Neural progenitor cell (in vitro differentiated cells): ENCODE measurements at regions not wholly inside any gene's neighbourhood (a gene's known extent, or its start where the extent isn't known, plus 50 kb on each side); places are given as distances from the start of the nearest gene placed in this dataset.

Source experiments
- DNase-seq: peaks from one replicate; pipeline ENCODE4 v3.0.0-alpha.2; 2016; ENCODE audit warnings: low spot score
- H2AFZ ChIP-seq: fragments of 200-600 bp; sonication (generic); replicated peaks from 2 replicates; pipeline ENCODE4 v1.6.1; 2016; ENCODE audit warnings: antibody characterized with exemption
- H3F3A ChIP-seq: fragments of 200-600 bp; sonication (generic); 2 replicates; pipeline ENCODE4 v1.6.1; 2016; ENCODE audit warnings: antibody characterized with exemption, low read depth
- H3K27ac ChIP-seq: fragments of 200-600 bp; sonication (generic); 2 replicates; pipeline ENCODE4 v1.5.1; 2016; ENCODE audit warnings: mild to moderate bottlenecking
- H3K27me3 ChIP-seq: fragments of 200-600 bp; sonication (generic); 2 replicates; pipeline ENCODE4 v1.6.1; 2016; ENCODE audit warnings: mild to moderate bottlenecking, moderate library complexity
- H3K36me3 ChIP-seq: fragments of 200-600 bp; sonication (generic); 2 replicates; pipeline ENCODE4 v1.5.1; 2016
- H3K4me1 ChIP-seq: fragments of 200-600 bp; sonication (generic); 2 replicates; pipeline ENCODE4 v1.6.1; 2016; ENCODE audit warnings: mixed run types
- H3K4me2 ChIP-seq: fragments of 200-600 bp; sonication (generic); 2 replicates; pipeline ENCODE4 v1.6.1; 2016
- H3K4me3 ChIP-seq: fragments of 200-600 bp; sonication (generic); 2 replicates; pipeline ENCODE4 v1.5.1; 2016
- H3K79me2 ChIP-seq: fragments of 200-600 bp; sonication (generic); 2 replicates; pipeline ENCODE4 v1.6.1; 2016; ENCODE audit warnings: low read depth
- H3K9ac ChIP-seq: fragments of 200-600 bp; sonication (generic); 2 replicates; pipeline ENCODE4 v1.6.1; 2016
- H3K9me3 ChIP-seq: fragments of 200-600 bp; sonication (generic); 2 replicates; pipeline ENCODE4 v1.5.1; 2016; ENCODE audit warnings: low read depth
- H4K20me1 ChIP-seq: fragments of 200-600 bp; sonication (generic); 2 replicates; pipeline ENCODE4 v1.6.1; 2016; ENCODE audit warnings: low read depth
- H3K27ac Mint-ChIP-seq: 3 replicates; pipeline ENCODE4 v1.8.0; 2021; ENCODE audit warnings: mixed read lengths
- H3K27me3 Mint-ChIP-seq: 2 replicates; pipeline ENCODE4 v1.8.0; 2022; ENCODE audit warnings: low read depth, mild to moderate bottlenecking, inconsistent platforms, moderate library complexity, mixed read lengths; ENCODE audit not compliant: insufficient read depth
- H3K36me3 Mint-ChIP-seq: 3 replicates; pipeline ENCODE4 v1.8.0; 2021; ENCODE audit warnings: mixed read lengths
- H3K4me1 Mint-ChIP-seq: 3 replicates; pipeline ENCODE4 v1.8.0; 2021; ENCODE audit warnings: mixed read lengths
- H3K4me3 Mint-ChIP-seq: 3 replicates; pipeline ENCODE4 v1.8.0; 2021; ENCODE audit warnings: mild to moderate bottlenecking, moderate library complexity, mixed read lengths
- H3K9me3 Mint-ChIP-seq: 3 replicates; pipeline ENCODE4 v1.8.0; 2020; ENCODE audit warnings: mixed read lengths
- EZH2 ChIP-seq: fragments of 200-600 bp; sonication (generic); IDR thresholded peaks from 2 replicates; pipeline ENCODE4 v1.6.1; 2017; ENCODE audit warnings: antibody characterized with exemption, mild to moderate bottlenecking, moderate library complexity
- EZH2phosphoT487 ChIP-seq: fragments of 200-600 bp; sonication (generic); IDR thresholded peaks from 2 replicates; pipeline ENCODE4 v1.6.1; 2017; ENCODE audit warnings: antibody characterized with exemption
- TF ChIP-seq, protein P1 (sequence below): fragments of 200-600 bp; sonication (generic); IDR thresholded peaks from 2 replicates; pipeline ENCODE4 v1.5.1; 2017; ENCODE audit warnings: antibody characterized with exemption, mild to moderate bottlenecking

DNA sequence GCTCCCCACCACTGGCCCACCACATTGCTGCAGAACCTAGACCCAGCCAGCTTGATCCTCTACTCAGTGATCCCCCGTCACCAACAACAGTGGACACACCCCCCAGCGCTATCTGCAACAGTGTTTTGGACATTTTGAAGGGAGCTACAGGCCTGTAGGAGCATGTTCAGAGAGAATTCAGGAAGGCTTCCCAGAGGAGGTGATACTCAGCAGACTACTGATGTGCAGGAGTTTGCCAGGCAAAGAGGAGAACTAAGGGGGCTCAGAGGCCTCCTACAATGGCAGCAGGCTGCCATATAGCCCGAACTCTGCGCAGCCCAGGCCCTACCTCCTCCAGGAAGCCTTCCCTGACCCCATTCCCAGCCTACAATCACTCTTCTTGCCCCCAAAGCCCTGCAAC lies 70.0 kb downstream of the SYNE3 start:
- H3K79me2 ChIP-seq, result no peaks in the 10 kb centered on the region
- no peak for TF ChIP-seq EZH2phosphoT487
- TF ChIP-seq, protein P1, sequence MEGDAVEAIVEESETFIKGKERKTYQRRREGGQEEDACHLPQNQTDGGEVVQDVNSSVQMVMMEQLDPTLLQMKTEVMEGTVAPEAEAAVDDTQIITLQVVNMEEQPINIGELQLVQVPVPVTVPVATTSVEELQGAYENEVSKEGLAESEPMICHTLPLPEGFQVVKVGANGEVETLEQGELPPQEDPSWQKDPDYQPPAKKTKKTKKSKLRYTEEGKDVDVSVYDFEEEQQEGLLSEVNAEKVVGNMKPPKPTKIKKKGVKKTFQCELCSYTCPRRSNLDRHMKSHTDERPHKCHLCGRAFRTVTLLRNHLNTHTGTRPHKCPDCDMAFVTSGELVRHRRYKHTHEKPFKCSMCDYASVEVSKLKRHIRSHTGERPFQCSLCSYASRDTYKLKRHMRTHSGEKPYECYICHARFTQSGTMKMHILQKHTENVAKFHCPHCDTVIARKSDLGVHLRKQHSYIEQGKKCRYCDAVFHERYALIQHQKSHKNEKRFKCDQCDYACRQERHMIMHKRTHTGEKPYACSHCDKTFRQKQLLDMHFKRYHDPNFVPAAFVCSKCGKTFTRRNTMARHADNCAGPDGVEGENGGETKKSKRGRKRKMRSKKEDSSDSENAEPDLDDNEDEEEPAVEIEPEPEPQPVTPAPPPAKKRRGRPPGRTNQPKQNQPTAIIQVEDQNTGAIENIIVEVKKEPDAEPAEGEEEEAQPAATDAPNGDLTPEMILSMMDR, result no peak
- no peak for TF ChIP-seq EZH2
- no peak overlapping the region for H3K4me3 ChIP-seq
- no peak overlapping the region for H3K9ac ChIP-seq
- no peak overlapping the region for H3K27ac ChIP-seq
- no peaks in the 10 kb centered on the region for H3K4me1 ChIP-seq
- H3K9me3 Mint-ChIP-seq, result no peaks in the 10 kb centered on the region
- no peak overlapping the region for H3K4me2 ChIP-seq
- no peaks in the 10 kb centered on the region for H3F3A ChIP-seq
- no peak overlapping the region for H2AFZ ChIP-seq
- H3K36me3 ChIP-seq, result no peaks in the 10 kb centered on the region
- no peaks in the 10 kb centered on the region for H4K20me1 ChIP-seq
- no peak for DNase-seq
- no peaks in the 10 kb centered on the region for H3K4me1 Mint-ChIP-seq
- no peak overlapping the region for H3K27ac Mint-ChIP-seq
- H3K4me3 Mint-ChIP-seq, result no peak overlapping the region
- no peaks in the 10 kb centered on the region for H3K27me3 ChIP-seq
- H3K9me3 ChIP-seq, result no peaks in the 10 kb centered on the region
- no peaks in the 10 kb centered on the region for H3K36me3 Mint-ChIP-seq
- peaks cover under 1% of the 10 kb centered on the region for H3K27me3 Mint-ChIP-seq

GRCh38 chr14:95445676-95446075 lies 70.8 kb downstream of the SYNE3 start:
- no peaks in the 10 kb centered on the region for H3K9me3 ChIP-seq
- Mint-ChIP-seq H3K4me1 (peaks cover 6% of the 10 kb centered on the region), H3K27ac (no peak overlapping the region), H3K27me3 (no peaks in the 10 kb centered on the region), H3K4me3 (no peak overlapping the region), H3K36me3 (no peaks in the 10 kb centered on the region), H3K9me3 (no peaks in the 10 kb centered on the region)
- H3K4me3 ChIP-seq, result no peak overlapping the region
- TF ChIP-seq EZH2phosphoT487 (no peak), EZH2 (no peak)
- TF ChIP-seq, protein P1, result no peak
- H3K36me3 ChIP-seq, result no peaks in the 10 kb centered on the region
- no peaks in the 10 kb centered on the region for H3F3A ChIP-seq
- no peak overlapping the region for H2AFZ ChIP-seq
- DNase-seq, result no peak
- no peak overlapping the region for H3K9ac ChIP-seq
- no peaks in the 10 kb centered on the region for H3K79me2 ChIP-seq
- no peak overlapping the region for H3K4me2 ChIP-seq
- no peaks in the 10 kb centered on the region for H4K20me1 ChIP-seq
- H3K27ac ChIP-seq, result no peak overlapping the region
- no peaks in the 10 kb centered on the region for H3K4me1 ChIP-seq
- no peaks in the 10 kb centered on the region for H3K27me3 ChIP-seq

- DNase-seq, result no peak
- no peak overlapping the region for H3K4me2 ChIP-seq
- no peak overlapping the region for H3K4me3 ChIP-seq
- no peaks in the 10 kb centered on the region for H3F3A ChIP-seq
- Mint-ChIP-seq H3K27ac (no peak overlapping the region), H3K4me1 (peaks cover 10% of the 10 kb centered on the region), H3K36me3 (no peaks in the 10 kb centered on the region), H3K27me3 (no peaks in the 10 kb centered on the region), H3K9me3 (no peaks in the 10 kb centered on the region), H3K4me3 (no peak overlapping the region)
- H3K4me1 ChIP-seq, result no peaks in the 10 kb centered on the region
- no peaks in the 10 kb centered on the region for H3K9me3 ChIP-seq
- H3K9ac ChIP-seq, result no peak overlapping the region
- no peaks in the 10 kb centered on the region for H3K36me3 ChIP-seq
- TF ChIP-seq EZH2phosphoT487 (no peak), EZH2 (no peak)
- TF ChIP-seq, protein P1, result no peak
- H3K27ac ChIP-seq, result no peak overlapping the region
- H3K27me3 ChIP-seq, result no peaks in the 10 kb centered on the region
- no peaks in the 10 kb centered on the region for H4K20me1 ChIP-seq
- H2AFZ ChIP-seq, result no peak overlapping the region
- H3K79me2 ChIP-seq, result no peaks in the 10 kb centered on the region
Measured at GRCh38 chr14:95445161-95445560, 71.3 kb downstream of the SYNE3 start.
